Body of pancreas (tissue), 4 donors: ENCODE measurements at regions not wholly inside any gene's neighbourhood (a gene's known extent, or its start where the extent isn't known, plus 50 kb on each side); places are given as distances from the start of the nearest gene placed in this dataset.

Experiments used
- ATAC-seq: fragments of 150-250 bp; one replicate; pipeline ENCODE4 v1.9.1; 2016
- DNase-seq, 4 donors: peaks; one replicate each; pipeline ENCODE4 v3.0.0-alpha.2; 2019
- H3K27ac ChIP-seq, 4 donors: fragments of 200-600 bp; sonication (generic); 1 replicate in 3 of 4; 2 replicates in 1 of 4; pipeline versions ENCODE4 v1.5.1 to v1.6.1; 2016 to 2019; ENCODE audit warnings: mild to moderate bottlenecking in 1 of 4, mixed read lengths in 1 of 4, moderate library complexity in 1 of 4
- H3K27me3 ChIP-seq, 2 donors: fragments of 200-600 bp; sonication (generic); one replicate each; pipeline ENCODE4 v1.6.0; 2016; ENCODE audit warnings: mild to moderate bottlenecking in 1 of 2
- H3K36me3 ChIP-seq, 2 donors: fragments of 200-600 bp; sonication (generic); replicated peaks in 1 of 2; 2 replicates each; pipeline ENCODE4 v1.5.1; 2016; ENCODE audit warnings: low read depth in 2 of 2; ENCODE audit not compliant: insufficient read depth in 1 of 2
- H3K4me1 ChIP-seq: fragments of 200-600 bp; sonication (generic); one replicate; pipeline ENCODE4 v1.6.0; 2016
- H3K4me3 ChIP-seq, 2 donors: fragments of 200-600 bp; sonication (generic); 1 replicate in 1 of 2; 2 replicates in 1 of 2; pipeline ENCODE4 v1.5.1; 2016 to 2019
- H3K9me3 ChIP-seq, 3 donors: fragments of 200-600 bp; sonication (generic); 1 replicate in 2 of 3; 2 replicates in 1 of 3; pipeline ENCODE4 v1.5.1; 2016
- CTCF ChIP-seq, 7 experiments: fragments of 450-650 bp in 4 of 7; fragments of 200-600 bp in 3 of 7; sonication (generic) in 3 of 7; IDR thresholded peaks; one replicate each; pipeline ENCODE4 v1.5.1; 2016 to 2019; ENCODE audit warnings: antibody characterized with exemption in 7 of 7
- POLR2A ChIP-seq, 3 donors: fragments of 450-650 bp; IDR thresholded peaks; one replicate each; pipeline ENCODE4 v1.6.1; 2016; ENCODE audit warnings: antibody characterized with exemption in 3 of 3, mild to moderate bottlenecking in 2 of 3
- WGBS, 2 donors: methylation state at CpG; one replicate each; pipeline ENCODE4 v1.1.5; 2017; 5-methylcytosine and 5-hydroxymethylcytosine counted together
- intact Hi-C: fragments of 100-400 bp; cut with DNase I; formaldehyde crosslinking; loops from one replicate; pipeline ENCODE4 v1.15.1; 2023

GRCh38 chr3:86519819-86520218, 471.1 kb downstream of the VGLL3 start:
- intact Hi-C loops = no loop called here
- Histone ChIP-seq H3K4me1 (no peaks in the 10 kb centered on the region), H3K27ac (no peak overlapping the region), H3K4me3 (no peak overlapping the region), H3K27me3 (no peaks in the 10 kb centered on the region), H3K9me3 (no peaks in the 10 kb centered on the region), H3K36me3 (no peaks in the 10 kb centered on the region)
- ATAC-seq (no peak), DNase-seq (no peak)
- 50 to 54% methylated on average over 1 of the region's 1 CpG for WGBS, 2 donors
- TF ChIP-seq POLR2A (IDR thresholded peaks at IDR 0.05) (no peak), CTCF (IDR thresholded peaks at IDR 0.05) (no peak)

- 20 to 80% methylated on average over 1 of the region's 1 CpG for WGBS, 2 donors
- H3K4me3 ChIP-seq = no peak overlapping the region
- intact Hi-C loops = no loop called here
- no peaks in the 10 kb centered on the region for H3K4me1 ChIP-seq
- H3K36me3 ChIP-seq = no peaks in the 10 kb centered on the region
- no peak overlapping the region for H3K27ac ChIP-seq
- no peak for DNase-seq
- TF ChIP-seq POLR2A (IDR thresholded peaks at IDR 0.05) (no peak), CTCF (IDR thresholded peaks at IDR 0.05) (no peak)
- no peaks in the 10 kb centered on the region for H3K9me3 ChIP-seq
- no peak for ATAC-seq
- H3K27me3 ChIP-seq = no peaks in the 10 kb centered on the region
Measured at GRCh38 chr3:86481636-86482035, 509.3 kb downstream of the VGLL3 start.

- intact Hi-C loops = no loop called here
- TF ChIP-seq CTCF (IDR thresholded peaks at IDR 0.05) (no peak), POLR2A (IDR thresholded peaks at IDR 0.05) (no peak)
- H3K4me1 ChIP-seq = no peaks in the 10 kb centered on the region
- H3K36me3 ChIP-seq = no peaks in the 10 kb centered on the region
- no peak overlapping the region for H3K4me3 ChIP-seq
- H3K27me3 ChIP-seq = no peaks in the 10 kb centered on the region
- ATAC-seq = no peak
- H3K27ac ChIP-seq = no peak overlapping the region
- H3K9me3 ChIP-seq = no peaks in the 10 kb centered on the region
- no peak for DNase-seq
Measured at GRCh38 chr3:86481031-86481430, 509.9 kb downstream of the VGLL3 start.

GRCh38 chr3:86464180-86464579, 526.8 kb downstream of the VGLL3 start:
- Histone ChIP-seq H3K27me3 (no peaks in the 10 kb centered on the region), H3K4me1 (no peaks in the 10 kb centered on the region), H3K9me3 (no peaks in the 10 kb centered on the region), H3K36me3 (no peaks in the 10 kb centered on the region), H3K27ac (no peak overlapping the region), H3K4me3 (no peak overlapping the region)
- TF ChIP-seq CTCF (IDR thresholded peaks at IDR 0.05) (no peak), POLR2A (IDR thresholded peaks at IDR 0.05) (no peak)
- ATAC-seq (no peak), DNase-seq (no peak)
- intact Hi-C loops = no loop called here

GRCh38 chr3:86451749-86452148, 539.2 kb downstream of the VGLL3 start:
- Histone ChIP-seq H3K36me3 (no peaks in the 10 kb centered on the region), H3K9me3 (no peaks in the 10 kb centered on the region), H3K4me1 (no peaks in the 10 kb centered on the region), H3K4me3 (no peak overlapping the region), H3K27me3 (no peaks in the 10 kb centered on the region), H3K27ac (no peak overlapping the region)
- intact Hi-C loops = no loop called here
- TF ChIP-seq CTCF (IDR thresholded peaks at IDR 0.05) (no peak), POLR2A (IDR thresholded peaks at IDR 0.05) (no peak)
- 64 to 67% methylated on average over 3 of the region's 3 CpGs for WGBS, 2 donors
- DNase-seq = no peak
- ATAC-seq = no peak
